Neural crest cell (in vitro differentiated cells): ENCODE measurements at regions not wholly inside any gene's neighbourhood (a gene's known extent, or its start where the extent isn't known, plus 50 kb on each side); places are given as distances from the start of the nearest gene placed in this dataset.
"Not testable (repeated sequence)": the region's sequence is repeated elsewhere in the genome, so short reads cannot be mapped to it uniquely, and the experiment has no call there.

Experiments used
- DNase-seq: peaks from one replicate; pipeline ENCODE4 v3.0.0; 2021; ENCODE audit warnings: low read depth, mixed read lengths, low spot score
- H3K27ac Mint-ChIP-seq: one replicate; pipeline ENCODE4 v1.8.0; 2021; ENCODE audit warnings: mild to moderate bottlenecking, mixed read lengths; ENCODE audit not compliant: unreplicated experiment
- H3K27me3 Mint-ChIP-seq: 2 replicates; pipeline ENCODE4 v1.8.0; 2021; ENCODE audit warnings: low read depth, mild to moderate bottlenecking, mixed read lengths
- H3K36me3 Mint-ChIP-seq: 2 replicates; pipeline ENCODE4 v1.8.0; 2021; ENCODE audit warnings: low read depth, mild to moderate bottlenecking, mixed read lengths
- H3K4me1 Mint-ChIP-seq: 2 replicates; pipeline ENCODE4 v1.8.0; 2021; ENCODE audit warnings: mixed read lengths
- H3K4me3 Mint-ChIP-seq: one replicate; pipeline ENCODE4 v1.8.0; 2021; ENCODE audit warnings: mild to moderate bottlenecking, mixed read lengths
- H3K9me3 Mint-ChIP-seq: 2 replicates; pipeline ENCODE4 v1.8.0; 2021; ENCODE audit warnings: mixed read lengths
- CTCF ChIP-seq: fragments of 200-600 bp; sonication (generic); conservative IDR thresholded peaks from 2 replicates; pipeline ENCODE4 v1.5.0; 2021; ENCODE audit warnings: antibody characterized with exemption, mild to moderate bottlenecking

DNA sequence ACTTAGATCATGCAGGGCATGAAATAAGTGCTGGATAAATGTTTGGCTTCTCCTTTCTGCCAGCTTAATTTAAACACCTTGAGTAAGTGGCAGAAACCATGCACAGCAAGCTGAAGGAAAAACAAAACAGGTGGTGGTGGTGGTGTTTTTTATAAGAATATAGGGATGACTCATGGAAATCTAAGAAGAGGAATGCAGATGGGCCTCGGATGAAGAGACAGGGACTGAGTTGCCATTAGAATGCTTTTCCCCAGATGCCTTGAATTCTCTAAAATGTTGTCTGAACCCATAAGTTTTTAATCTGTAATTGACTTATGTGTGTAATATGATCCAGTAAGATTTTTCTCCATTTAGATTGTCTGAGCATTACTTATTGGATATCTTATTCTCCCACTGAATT, 93.1 kb upstream of the ZDHHC17 start:
- DNase-seq, result no peak
- Mint-ChIP-seq H3K36me3 (no peaks in the 10 kb centered on the region), H3K27ac (no peak overlapping the region), H3K9me3 (peaks cover 15% of the 10 kb centered on the region), H3K4me1 (peaks cover 10% of the 10 kb centered on the region), H3K4me3 (no peak overlapping the region), H3K27me3 (no peaks in the 10 kb centered on the region)
- TF ChIP-seq CTCF, result no peak

- DNase-seq, result no peak
- Mint-ChIP-seq H3K4me1 (no peaks in the 10 kb centered on the region), H3K27ac (no peak overlapping the region), H3K27me3 (no peaks in the 10 kb centered on the region), H3K4me3 (no peak overlapping the region), H3K36me3 (no peaks in the 10 kb centered on the region), H3K9me3 (peaks cover 17% of the 10 kb centered on the region)
- no peak for TF ChIP-seq CTCF
Measured at GRCh38 chr12:76674669-76675315, 89.1 kb upstream of the ZDHHC17 start.

DNA sequence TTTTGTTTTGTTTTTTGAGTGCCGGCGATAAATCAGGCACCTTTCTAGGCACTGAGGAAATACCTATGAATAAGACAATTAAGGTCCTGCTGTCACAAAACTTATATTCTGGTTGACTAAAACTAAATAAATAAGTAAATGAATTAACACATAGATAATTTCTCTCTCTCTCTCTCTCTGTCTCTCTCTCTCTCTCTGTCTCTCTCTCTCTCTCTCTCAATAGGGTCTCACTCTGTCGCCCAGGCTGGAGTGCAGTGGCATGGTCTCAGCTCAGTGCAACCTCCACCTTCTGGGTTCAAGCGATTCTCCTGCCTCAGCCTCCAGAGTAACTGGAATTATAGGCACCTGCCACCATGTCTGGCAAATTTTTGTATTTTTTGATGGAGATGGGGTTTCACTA, 87.7 kb upstream of the ZDHHC17 start:
- DNase-seq, H3K27ac Mint-ChIP-seq, H3K4me1 Mint-ChIP-seq, H3K27me3 Mint-ChIP-seq, H3K36me3 Mint-ChIP-seq, H3K4me3 Mint-ChIP-seq: not testable (repeated sequence)
- peaks cover 17% of the 10 kb centered on the region for H3K9me3 Mint-ChIP-seq

GRCh38 chr12:76678992-76679391, 84.9 kb upstream of the ZDHHC17 start:
- Mint-ChIP-seq H3K9me3 (peaks cover 8% of the 10 kb centered on the region), H3K36me3 (no peaks in the 10 kb centered on the region), H3K27me3 (no peaks in the 10 kb centered on the region), H3K4me3 (no peak overlapping the region), H3K27ac (no peak overlapping the region), H3K4me1 (no peaks in the 10 kb centered on the region)
- no peak for DNase-seq
- TF ChIP-seq CTCF, result no peak

- no peaks in the 10 kb centered on the region for H3K27me3 Mint-ChIP-seq
- H3K4me1 Mint-ChIP-seq, result no peaks in the 10 kb centered on the region
- no peak for TF ChIP-seq CTCF
- H3K9me3 Mint-ChIP-seq, result peaks cover 7% of the 10 kb centered on the region
- DNase-seq, result no peak
- H3K36me3 Mint-ChIP-seq, result no peaks in the 10 kb centered on the region
- H3K27ac Mint-ChIP-seq, result no peak overlapping the region
- no peak overlapping the region for H3K4me3 Mint-ChIP-seq
Measured at GRCh38 chr12:76679778-76680177, 84.1 kb upstream of the ZDHHC17 start.

DNA sequence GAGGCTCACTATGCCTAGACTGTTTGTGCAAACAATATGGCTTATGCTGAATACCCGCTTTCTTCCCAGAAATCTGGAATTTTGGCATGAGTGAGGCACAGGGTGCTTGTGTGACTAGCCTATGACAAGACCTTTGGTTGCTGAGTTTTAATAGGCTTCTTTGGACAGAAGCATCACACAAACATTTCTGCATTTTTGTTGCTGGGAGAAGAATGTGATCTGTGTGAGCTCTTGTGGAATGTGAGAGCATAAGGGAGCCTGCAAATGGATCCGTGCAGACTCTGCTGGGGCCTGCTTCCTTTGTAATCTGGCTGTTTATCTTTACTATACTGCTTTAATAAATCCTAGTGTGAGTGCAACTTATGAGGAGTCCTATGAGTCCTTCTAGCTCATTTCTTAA, 83.0 kb upstream of the ZDHHC17 start:
- Mint-ChIP-seq H3K27me3 (no peaks in the 10 kb centered on the region), H3K27ac (no peak overlapping the region), H3K9me3 (peaks cover 3% of the 10 kb centered on the region), H3K36me3 (no peaks in the 10 kb centered on the region), H3K4me3 (no peak overlapping the region), H3K4me1 (peaks cover 5% of the 10 kb centered on the region)
- DNase-seq, result no peak
- no peak for TF ChIP-seq CTCF
